ENCODE measurements at regions not wholly inside any gene's neighbourhood (a gene's known extent, or its start where the extent isn't known, plus 50 kb on each side); places are given as distances from the start of the nearest gene placed in this dataset.

- no peak overlapping the region for H3K4me3 ChIP-seq (replicated peaks in 1 of 3; ENCODE audit: insufficient read depth in 1 of 3, low read depth in 1 of 3, low read length in 3 of 3)
- no peaks in the 10 kb centered on the region for H3K79me2 ChIP-seq (ENCODE audit: control insufficient read depth, insufficient read depth, low read length)
- no peaks in the 10 kb centered on the region for H3K36me3 ChIP-seq (ENCODE audit: control insufficient read depth in 2 of 2, extremely low read depth in 1 of 2, insufficient read depth in 2 of 2, low read length in 2 of 2)
- DNase-seq (ENCODE audit: low read depth, low spot score) (no peak), FAIRE-seq (no peak)
- no peaks in the 10 kb centered on the region for H3K9me1 ChIP-seq (replicated peaks; ENCODE audit: control insufficient read depth, extremely low read depth, insufficient read depth, low read length)
- H3K27ac ChIP-seq (ENCODE audit: insufficient read depth, low read depth, low read length): no peak overlapping the region
- H4K20me1 ChIP-seq (replicated peaks; ENCODE audit: control insufficient read depth, extremely low read depth, insufficient read depth, low read length): no peaks in the 10 kb centered on the region
- CTCF ChIA-PET: no interaction called here
- H3K4me2 ChIP-seq (ENCODE audit: insufficient read depth, low read length): no peak overlapping the region
- peaks cover 3% of the 10 kb centered on the region for H3K9me3 ChIP-seq (replicated peaks; ENCODE audit: control insufficient read depth, insufficient read depth, low read length)
- intact Hi-C loops (cut with micrococcal nuclease): no loop called here
- H2AFZ ChIP-seq (ENCODE audit: low read depth, low read length): no peak overlapping the region
- H3K4me1 ChIP-seq (ENCODE audit: control insufficient read depth, extremely low read depth, insufficient read depth, low read length): no peaks in the 10 kb centered on the region
- BruUV-seq (replicated peaks): no TSS peak
- POLR2A ChIA-PET: no interaction called here
- no peak for TF ChIP-seq POLR2A (IDR thresholded peaks at IDR 0.05; ENCODE audit: low read depth, low read length)
- TF ChIP-seq JUN (IDR thresholded peaks at IDR 0.05; ENCODE audit: borderline replicate concordance, insufficient read depth, insufficient read length, low read depth): no peak
- no peak for TF ChIP-seq MYC (IDR thresholded peaks at IDR 0.05; ENCODE audit: low read depth, low read length)
- TF ChIP-seq GATA2 (IDR thresholded peaks at IDR 0.05; ENCODE audit: insufficient read depth, insufficient read length, low read depth, low read length): no peak
- TF ChIP-seq MAX (IDR thresholded peaks at IDR 0.05; ENCODE audit: insufficient read depth, insufficient read length): no peak
- no peak for TF ChIP-seq POLR2AphosphoS5 (IDR thresholded peaks at IDR 0.05; ENCODE audit: insufficient read depth, low read depth, low read length)
- no peak for TF ChIP-seq CTCF (IDR thresholded peaks at IDR 0.05; ENCODE audit: extremely low read depth in 1 of 2, insufficient read depth in 1 of 2, low read depth in 1 of 2, low read length in 2 of 2)
- TF ChIP-seq EZH2 (IDR thresholded peaks at IDR 0.05; ENCODE audit: borderline replicate concordance, low read depth, low read length, severe bottlenecking): no peak
- dilution Hi-C loops (cut with MboI; ENCODE audit: extremely low pct_ligation_motif_present, low sequenced_read_pairs): no loop called here
- no peak overlapping the region for H3K9ac ChIP-seq (replicated peaks; ENCODE audit: extremely low read depth, insufficient read depth, low read length)
- no peaks in the 10 kb centered on the region for H3K27me3 ChIP-seq (ENCODE audit: control insufficient read depth in 2 of 2, insufficient read depth in 2 of 2, low read length in 2 of 2)
These were observed 179.1 kb upstream of the HS3ST5 start for GRCh38 chr6:114521926-114522325.
